NCI-H146 (cell line): ENCODE measurements at regions not wholly inside any gene's neighbourhood (a gene's known extent, or its start where the extent isn't known, plus 50 kb on each side); places are given as distances from the start of the nearest gene placed in this dataset.

Source experiments
- DNase-seq: peaks from one replicate; lab custom pipeline; 2025; lab: John Stamatoyannopoulos, UW

- DNase-seq = no peak
Observed at GRCh38 chr9:27625751-27626150, 52.5 kb upstream of the C9orf72 start.

- no peak for DNase-seq
Observed at GRCh38 chr9:27626244-27627187, 53.2 kb upstream of the C9orf72 start.

GRCh38 chr9:27627188-27627564 lies 53.9 kb upstream of the C9orf72 start:
- DNase-seq = no peak

GRCh38 chr9:27628311-27628710 lies 55.0 kb upstream of the C9orf72 start:
- DNase-seq = no peak

GRCh38 chr9:27629425-27629824 lies 56.1 kb upstream of the C9orf72 start:
- DNase-seq = no peak

GRCh38 chr9:27632254-27632653 lies 59.0 kb upstream of the C9orf72 start:
- DNase-seq = no peak

- DNase-seq = no peak
Observed at GRCh38 chr9:27633764-27634163, 60.5 kb upstream of the C9orf72 start.

- DNase-seq = no peak
Observed at GRCh38 chr9:27634879-27635278, 61.6 kb upstream of the C9orf72 start.

GRCh38 chr9:27638716-27639115 lies 65.4 kb upstream of the C9orf72 start:
- DNase-seq = no peak

- no peak for DNase-seq
Observed at GRCh38 chr9:27645161-27645840, 72.0 kb upstream of the C9orf72 start.

- DNase-seq = no peak
Observed at GRCh38 chr9:27653246-27653645, 80.0 kb upstream of the C9orf72 start.

- no peak for DNase-seq
Observed at GRCh38 chr9:27653957-27654356, 80.7 kb upstream of the C9orf72 start.

- DNase-seq = no peak
Observed at GRCh38 chr9:27654629-27655285, 81.5 kb upstream of the C9orf72 start.

GRCh38 chr9:27655441-27655840 lies 82.2 kb upstream of the C9orf72 start:
- DNase-seq = no peak

GRCh38 chr9:27659001-27659400 lies 85.7 kb upstream of the C9orf72 start:
- no peak for DNase-seq

- no peak for DNase-seq
Observed at GRCh38 chr9:27659571-27659970, 86.3 kb upstream of the C9orf72 start.

- DNase-seq = no peak
Observed at GRCh38 chr9:27660148-27660547, 86.9 kb upstream of the C9orf72 start.

- DNase-seq = no peak
Observed at GRCh38 chr9:27663526-27663925, 90.2 kb upstream of the C9orf72 start.

GRCh38 chr9:27664121-27664779 lies 91.0 kb upstream of the C9orf72 start:
- no peak for DNase-seq

GRCh38 chr9:27665136-27665535 lies 91.9 kb upstream of the C9orf72 start:
- DNase-seq = peak; percentile 72

- no peak for DNase-seq
Observed at GRCh38 chr9:27668280-27668679, 95.0 kb upstream of the C9orf72 start.

- no peak for DNase-seq
Observed at GRCh38 chr9:27671636-27672035, 98.4 kb upstream of the C9orf72 start.
